ENCODE measurements at regions not wholly inside any gene's neighbourhood (a gene's known extent, or its start where the extent isn't known, plus 50 kb on each side); places are given as distances from the start of the nearest gene placed in this dataset.
"Not testable (repeated sequence)": the region's sequence is repeated elsewhere in the genome, so short reads cannot be mapped to it uniquely, and the experiment has no call there.

DNA sequence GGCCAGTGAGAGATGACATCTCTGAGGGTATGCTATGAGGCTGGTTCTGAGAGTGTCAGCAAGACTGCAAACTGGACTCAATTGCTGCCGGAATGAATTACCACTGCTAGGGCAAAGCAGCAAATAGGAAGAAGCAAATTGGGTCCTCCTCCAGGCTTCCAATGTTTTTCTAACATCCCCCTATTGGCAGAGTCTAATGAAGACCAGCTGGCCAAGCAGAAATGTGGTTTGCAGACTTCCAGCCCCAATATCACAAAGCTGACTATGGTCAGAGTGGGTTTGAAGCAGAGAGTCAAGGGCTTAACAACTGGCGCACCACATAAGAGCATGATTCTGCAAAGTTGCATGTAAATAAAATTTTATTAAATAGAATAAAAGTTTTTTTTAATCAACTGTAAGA lies 225.4 kb upstream of the GLRA2 start:
- TF ChIP-seq, protein P1, sequence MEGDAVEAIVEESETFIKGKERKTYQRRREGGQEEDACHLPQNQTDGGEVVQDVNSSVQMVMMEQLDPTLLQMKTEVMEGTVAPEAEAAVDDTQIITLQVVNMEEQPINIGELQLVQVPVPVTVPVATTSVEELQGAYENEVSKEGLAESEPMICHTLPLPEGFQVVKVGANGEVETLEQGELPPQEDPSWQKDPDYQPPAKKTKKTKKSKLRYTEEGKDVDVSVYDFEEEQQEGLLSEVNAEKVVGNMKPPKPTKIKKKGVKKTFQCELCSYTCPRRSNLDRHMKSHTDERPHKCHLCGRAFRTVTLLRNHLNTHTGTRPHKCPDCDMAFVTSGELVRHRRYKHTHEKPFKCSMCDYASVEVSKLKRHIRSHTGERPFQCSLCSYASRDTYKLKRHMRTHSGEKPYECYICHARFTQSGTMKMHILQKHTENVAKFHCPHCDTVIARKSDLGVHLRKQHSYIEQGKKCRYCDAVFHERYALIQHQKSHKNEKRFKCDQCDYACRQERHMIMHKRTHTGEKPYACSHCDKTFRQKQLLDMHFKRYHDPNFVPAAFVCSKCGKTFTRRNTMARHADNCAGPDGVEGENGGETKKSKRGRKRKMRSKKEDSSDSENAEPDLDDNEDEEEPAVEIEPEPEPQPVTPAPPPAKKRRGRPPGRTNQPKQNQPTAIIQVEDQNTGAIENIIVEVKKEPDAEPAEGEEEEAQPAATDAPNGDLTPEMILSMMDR (IDR thresholded peaks at IDR 0.05), result no peak
- no peaks in the 10 kb centered on the region for H3K36me3 ChIP-seq (ENCODE audit: low read depth)
- DNase-seq, result no peak
- H3K4me3 ChIP-seq, result no peak overlapping the region
- intact Hi-C loops (cut with DNase I, micrococcal nuclease), result no loop called here
- H3K9me3 ChIP-seq, result no peaks in the 10 kb centered on the region
- H3K4me1 ChIP-seq (ENCODE audit: low read depth), result no peaks in the 10 kb centered on the region
- no peak for ATAC-seq

DNA sequence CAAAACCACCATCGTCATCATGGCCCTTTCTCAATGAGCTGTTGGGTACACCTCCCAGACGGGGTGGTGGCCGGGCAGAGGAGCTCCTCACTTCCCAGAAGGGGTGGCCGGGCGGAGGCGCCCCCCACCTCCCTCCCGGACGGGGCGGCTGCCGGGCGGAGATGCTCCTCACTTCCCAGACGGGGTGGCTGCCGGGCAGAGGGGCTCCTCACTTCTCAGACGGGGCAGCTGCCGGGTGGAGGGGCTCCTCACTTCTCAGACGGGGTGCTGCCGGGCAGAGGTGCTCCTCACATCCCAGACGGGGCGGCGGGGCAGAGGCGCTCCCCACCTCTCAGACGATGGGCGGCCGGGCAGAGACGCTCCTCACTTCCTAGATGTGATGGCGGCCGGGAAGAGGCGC lies 226.8 kb upstream of the GLRA2 start:
- H3K36me3 ChIP-seq (ENCODE audit: low read depth); H3K4me1 ChIP-seq (ENCODE audit: low read depth); ATAC-seq; H3K4me3 ChIP-seq; DNase-seq; H3K9me3 ChIP-seq; intact Hi-C loops (cut with DNase I, micrococcal nuclease): not testable (repeated sequence)

DNA sequence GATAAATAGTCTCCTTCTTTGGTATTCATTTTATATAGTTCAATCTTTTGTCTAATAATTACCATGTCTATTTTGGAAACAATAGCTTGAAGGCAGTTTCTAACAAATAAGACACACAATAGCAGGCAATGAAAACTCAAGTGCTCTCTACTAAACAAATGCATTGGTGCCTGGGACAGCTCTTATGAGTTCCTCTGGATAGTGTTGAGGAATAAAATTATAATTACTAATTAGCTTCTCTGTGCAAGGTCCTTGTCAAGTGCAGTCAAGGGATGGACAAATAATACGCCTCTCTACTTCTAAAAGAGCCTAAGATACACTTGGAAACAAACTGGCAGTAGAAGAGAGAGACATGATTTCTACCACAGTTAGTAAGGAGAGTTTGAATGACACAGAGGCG lies 229.0 kb upstream of the GLRA2 start:
- TF ChIP-seq, protein P1 (IDR thresholded peaks at IDR 0.05), result no peak
- intact Hi-C loops (cut with DNase I, micrococcal nuclease), result no loop called here

DNA sequence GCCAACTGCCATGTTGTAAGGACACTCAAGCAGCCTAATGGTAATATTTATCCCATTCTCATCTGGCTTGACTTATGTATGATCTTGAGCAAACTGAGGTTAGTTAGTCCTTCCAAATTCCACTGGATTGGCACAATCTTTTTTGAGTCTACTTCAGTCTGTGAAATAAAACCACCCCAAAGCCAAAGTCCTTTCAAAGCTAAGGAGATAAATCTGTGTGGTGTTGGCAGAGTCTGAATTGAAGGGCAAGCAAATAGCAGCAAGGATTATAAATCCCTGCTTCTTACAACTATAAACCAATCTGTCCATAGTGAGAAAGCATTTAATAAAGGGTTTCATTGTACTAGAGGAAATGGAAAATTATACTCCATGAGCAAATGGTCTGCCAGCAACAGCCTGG lies 233.9 kb upstream of the GLRA2 start:
- H3K4me3 ChIP-seq, result no peak overlapping the region
- H3K9me3 ChIP-seq, result no peaks in the 10 kb centered on the region
- H3K4me1 ChIP-seq (ENCODE audit: low read depth), result no peaks in the 10 kb centered on the region
- H3K36me3 ChIP-seq (ENCODE audit: low read depth), result no peaks in the 10 kb centered on the region
- ATAC-seq (no peak), DNase-seq (no peak)
- TF ChIP-seq, protein P1 (IDR thresholded peaks at IDR 0.05), result no peak
- intact Hi-C loops (cut with DNase I, micrococcal nuclease), result no loop called here

More for the DNA sequence above, 229.0 kb upstream of the GLRA2 start:
- DNase-seq, result no peak
- Histone ChIP-seq H3K36me3 (ENCODE audit: low read depth) (no peaks in the 10 kb centered on the region), H3K4me1 (ENCODE audit: low read depth) (no peaks in the 10 kb centered on the region), H3K9me3 (no peaks in the 10 kb centered on the region), H3K4me3 (no peak overlapping the region)
- no peak for ATAC-seq

DNA sequence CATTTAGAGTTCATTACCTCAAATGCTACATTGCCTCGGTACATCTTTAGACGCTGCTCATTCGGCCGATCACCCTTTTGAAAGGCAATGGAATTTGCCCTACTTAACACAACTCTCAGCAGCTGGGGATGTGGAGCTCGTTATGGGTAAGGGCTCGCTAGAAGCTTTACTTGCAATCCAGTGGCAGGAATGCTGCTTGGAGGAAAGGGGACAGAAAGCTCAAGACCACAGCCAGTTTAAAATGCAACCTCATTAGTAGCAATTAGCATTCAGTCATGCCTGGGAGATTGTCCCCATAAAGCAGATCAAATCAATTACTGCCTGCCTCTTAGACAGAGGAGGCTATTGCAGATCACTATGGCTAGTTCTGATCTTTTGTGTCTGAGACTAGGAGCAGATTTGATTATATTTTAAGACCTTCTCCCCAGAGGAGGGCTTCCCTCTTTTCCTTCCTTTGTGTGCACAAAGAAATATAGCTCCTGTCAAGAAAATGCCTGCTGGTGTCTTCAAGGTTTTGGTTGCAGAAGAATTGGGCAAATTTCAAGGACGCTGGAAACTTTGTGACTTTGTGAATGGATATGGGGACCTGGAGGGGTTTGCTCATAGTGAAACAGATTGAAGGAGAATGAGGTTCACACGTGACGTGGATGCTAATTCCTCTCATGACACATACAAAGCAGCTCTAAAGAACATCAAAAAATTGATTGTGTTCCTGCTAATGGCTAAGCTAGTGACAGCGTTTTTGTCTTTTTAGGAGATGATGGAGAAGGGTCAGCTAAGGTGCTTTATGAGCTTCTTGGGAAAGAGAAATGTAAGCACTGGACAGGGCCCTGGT lies 237.5 kb upstream of the GLRA2 start:
- Histone ChIP-seq H3K36me3 (ENCODE audit: low read depth) (no peaks in the 10 kb centered on the region), H3K9me3 (no peaks in the 10 kb centered on the region), H3K4me3 (no peak overlapping the region), H3K4me1 (ENCODE audit: low read depth) (no peaks in the 10 kb centered on the region)
- no peak for ATAC-seq
- TF ChIP-seq, protein P1 (IDR thresholded peaks at IDR 0.05), result no peak
- intact Hi-C loops (cut with DNase I, micrococcal nuclease), result no loop called here
- DNase-seq, result no peak

DNA sequence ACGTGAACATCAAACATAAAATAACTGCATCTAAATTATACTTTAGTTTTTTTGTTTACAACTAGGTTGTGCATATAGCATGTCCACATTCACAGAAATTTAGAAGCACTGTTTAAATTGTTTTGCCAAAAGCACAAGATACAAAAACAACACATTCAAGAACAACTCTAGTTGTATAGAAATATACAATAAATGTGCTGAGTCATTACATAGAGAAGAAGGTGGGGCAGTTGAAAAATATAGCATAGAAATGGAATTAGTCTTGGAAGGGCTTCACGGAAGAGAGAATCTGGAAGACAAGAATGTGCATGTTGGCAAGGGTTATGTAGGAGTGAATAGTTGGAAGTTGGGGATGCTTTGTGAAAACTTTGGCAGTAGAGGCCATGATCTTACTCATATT lies 239.0 kb upstream of the GLRA2 start:
- TF ChIP-seq, protein P1 (IDR thresholded peaks at IDR 0.05), result no peak
- Histone ChIP-seq H3K9me3 (no peaks in the 10 kb centered on the region), H3K4me3 (no peak overlapping the region), H3K4me1 (ENCODE audit: low read depth) (no peaks in the 10 kb centered on the region), H3K36me3 (ENCODE audit: low read depth) (no peaks in the 10 kb centered on the region)
- DNase-seq, result no peak
- intact Hi-C loops (cut with DNase I, micrococcal nuclease), result no loop called here
- ATAC-seq, result no peak

Measured in mucosa of descending colon (tissue), 3 donors.